IMR-90 (cell line): ENCODE measurements at regions not wholly inside any gene's neighbourhood (a gene's known extent, or its start where the extent isn't known, plus 50 kb on each side); places are given as distances from the start of the nearest gene placed in this dataset.

Experiments used
- ATAC-seq: fragments of 200-7000 bp; cut with Tn5 transposase; 2 replicates; pipeline ENCODE4 v1.9.1; 2020; ENCODE audit warnings: low read depth, mild to moderate bottlenecking, moderate library complexity
- BruUV-seq: library from RNA; stranded (reverse); fragments of 400-500 nt; replicated peaks from 2 replicates; lab custom pipeline; 2021; lab: Mats Ljungman, UMichigan
- CTCF ChIA-PET: fragments of 300-600 bp; formaldehyde crosslinking; extraction: SDS; loops from one replicate; lab custom pipeline; 2021; ENCODE audit warnings: antibody characterized with exemption; lab: Yijun Ruan, JAX
- POLR2A ChIA-PET: fragments of 300-600 bp; sonication (Branson Sonifier 250); formaldehyde crosslinking; loops from one replicate; lab custom pipeline; 2022; ENCODE audit warnings: antibody characterized with exemption; ENCODE audit not compliant: unreplicated experiment; lab: Charles Lee
- DNase-seq: peaks from one replicate; pipeline ENCODE4 v3.0.0; 2013
- H2AFZ ChIP-seq: replicated peaks from 2 replicates; pipeline ENCODE3; 2013; ENCODE audit warnings: low read length, mild to moderate bottlenecking; ENCODE audit not compliant: poor library complexity
- H2AK5ac ChIP-seq: 2 replicates; pipeline ENCODE4 v1.6.1; 2013; ENCODE audit warnings: low read depth, low read length, inconsistent platforms
- H2AK9ac ChIP-seq: replicated peaks from 2 replicates; pipeline ENCODE3; 2013; ENCODE audit warnings: mild to moderate bottlenecking, low read depth, low read length, moderate library complexity; ENCODE audit not compliant: poor library complexity
- H2BK120ac ChIP-seq: 2 replicates; pipeline ENCODE4 v1.6.1; 2013; ENCODE audit warnings: low read depth, low read length, inconsistent platforms
- H2BK15ac ChIP-seq: 3 replicates; pipeline ENCODE4 v1.6.1; 2013; ENCODE audit warnings: low read depth, low read length, inconsistent platforms
- H2BK20ac ChIP-seq: 2 replicates; pipeline ENCODE4 v1.6.1; 2013; ENCODE audit warnings: low read depth, mild to moderate bottlenecking, inconsistent platforms, low read length, moderate library complexity
- H2BK5ac ChIP-seq: 2 replicates; pipeline ENCODE4 v1.6.1; 2013; ENCODE audit warnings: mild to moderate bottlenecking, low read depth, low read length, inconsistent platforms; ENCODE audit not compliant: poor library complexity, severe bottlenecking
- H3K14ac ChIP-seq: replicated peaks from 2 replicates; pipeline ENCODE4 v1.6.1; 2013; ENCODE audit warnings: low read depth, low read length, inconsistent platforms
- H3K18ac ChIP-seq: 2 replicates; pipeline ENCODE4 v1.6.1; 2013; ENCODE audit warnings: low read depth, low read length, control low read depth
- H3K23ac ChIP-seq: 2 replicates; pipeline ENCODE4 v1.6.1; 2013; ENCODE audit warnings: low read depth, low read length, inconsistent platforms
- H3K27ac ChIP-seq: 2 replicates; pipeline ENCODE4 v1.5.1; 2013; ENCODE audit warnings: mild to moderate bottlenecking, control low read depth, low read length; ENCODE audit not compliant: insufficient read depth
- H3K27me3 ChIP-seq: 2 replicates; pipeline ENCODE4 v1.6.1; 2013; ENCODE audit warnings: low read length; ENCODE audit not compliant: control insufficient read depth, insufficient read depth
- H3K36me3 ChIP-seq: 2 replicates; pipeline ENCODE4 v1.6.1; 2013; ENCODE audit warnings: low read length, mixed read lengths; ENCODE audit not compliant: control insufficient read depth, insufficient read depth
- H3K4ac ChIP-seq: 2 replicates; pipeline ENCODE4 v1.6.1; 2013; ENCODE audit warnings: low read depth, low read length, inconsistent platforms
- H3K4me1 ChIP-seq: 2 replicates; pipeline ENCODE4 v1.6.1; 2013; ENCODE audit warnings: low read length, mixed read lengths; ENCODE audit not compliant: control insufficient read depth, insufficient read depth
- H3K4me2 ChIP-seq: 2 replicates; pipeline ENCODE4 v1.6.1; 2013; ENCODE audit warnings: low read depth, mild to moderate bottlenecking, control low read depth, low read length, moderate library complexity
- H3K4me3 ChIP-seq: 2 replicates; pipeline ENCODE4 v1.5.1; 2013; ENCODE audit warnings: low read depth, mild to moderate bottlenecking, control low read depth, low read length, moderate library complexity; ENCODE audit not compliant: insufficient read depth
- H3K56ac ChIP-seq: 2 replicates; pipeline ENCODE4 v1.6.1; 2013; ENCODE audit warnings: low read length, inconsistent platforms; ENCODE audit not compliant: insufficient read depth; ENCODE audit errors: extremely low read depth
- H3K79me1 ChIP-seq, 2 experiments: 2 replicates each; pipeline ENCODE4 v1.6.1; 2013; ENCODE audit warnings: low read length in 2 of 2, inconsistent platforms in 1 of 2, low read depth in 1 of 2
- H3K9ac ChIP-seq: 2 replicates; pipeline ENCODE4 v1.6.1; 2013; ENCODE audit warnings: low read depth, low read length, control low read depth
- H3K9me1 ChIP-seq: 2 replicates; pipeline ENCODE4 v1.6.1; 2013; ENCODE audit warnings: low read length, inconsistent platforms; ENCODE audit not compliant: insufficient read depth
- H3K9me3 ChIP-seq: 2 replicates; pipeline ENCODE4 v1.6.1; 2013; ENCODE audit warnings: low read length; ENCODE audit not compliant: control insufficient read depth, insufficient read depth
- H4K20me1 ChIP-seq: 2 replicates; pipeline ENCODE4 v1.6.1; 2013; ENCODE audit warnings: low read length, inconsistent platforms; ENCODE audit not compliant: insufficient read depth
- H4K5ac ChIP-seq: 2 replicates; pipeline ENCODE4 v1.6.1; 2013; ENCODE audit warnings: mild to moderate bottlenecking, low read depth, low read length, control low read depth
- H4K8ac ChIP-seq, 2 experiments: 2 replicates each; pipeline ENCODE4 v1.6.1; 2013; ENCODE audit warnings: low read depth in 2 of 2, low read length in 2 of 2, control low read depth in 1 of 2, inconsistent platforms in 1 of 2
- H4K91ac ChIP-seq: 2 replicates; pipeline ENCODE4 v1.6.1; 2013; ENCODE audit warnings: low read depth, low read length, inconsistent platforms; ENCODE audit not compliant: insufficient read depth
- BHLHE40 ChIP-seq: fragments of 150-350 bp; IDR thresholded peaks from 2 replicates; pipeline ENCODE4 v1.6.1; 2016; ENCODE audit warnings: mild to moderate bottlenecking, low read depth, low read length
- CEBPB ChIP-seq: IDR thresholded peaks from 2 replicates; pipeline ENCODE4 v1.6.1; 2012; ENCODE audit warnings: low read depth, low read length, improper control_type of control experiment
- CHD1 ChIP-seq: IDR thresholded peaks from 2 replicates; pipeline ENCODE4 v1.6.1; 2012; ENCODE audit warnings: low read depth, low read length, improper control_type of control experiment
- FOS ChIP-seq: fragments of 150-350 bp; IDR thresholded peaks from 2 replicates; pipeline ENCODE4 v1.6.1; 2016; ENCODE audit warnings: low read depth, low read length
- MAFK ChIP-seq: IDR thresholded peaks from 2 replicates; pipeline ENCODE4 v1.6.1; 2012; ENCODE audit warnings: low read depth, low read length, improper control_type of control experiment
- MAZ ChIP-seq: IDR thresholded peaks from 2 replicates; pipeline ENCODE4 v1.6.1; 2012; ENCODE audit warnings: low read depth, mild to moderate bottlenecking, low read length, improper control_type of control experiment, moderate library complexity, borderline replicate concordance
- MXI1 ChIP-seq: IDR thresholded peaks from 2 replicates; pipeline ENCODE4 v1.6.1; 2012; ENCODE audit warnings: low read depth, mild to moderate bottlenecking, low read length, moderate library complexity, borderline replicate concordance
- NFE2L2 ChIP-seq: fragments of 150-350 bp; IDR thresholded peaks from 2 replicates; pipeline ENCODE4 v1.6.1; 2016; ENCODE audit warnings: low read depth, mild to moderate bottlenecking, low read length
- POLR2A ChIP-seq: IDR thresholded peaks from 2 replicates; pipeline ENCODE4 v1.6.1; 2012; ENCODE audit warnings: mild to moderate bottlenecking, low read depth, low read length
- RAD21 ChIP-seq: IDR thresholded peaks from 2 replicates; pipeline ENCODE4 v1.6.1; 2012; ENCODE audit warnings: low read length, improper control_type of control experiment
- RCOR1 ChIP-seq: IDR thresholded peaks from 2 replicates; pipeline ENCODE4 v1.6.1; 2012; ENCODE audit warnings: mild to moderate bottlenecking, low read length, improper control_type of control experiment; ENCODE audit not compliant: insufficient replicate concordance
- RFX5 ChIP-seq: IDR thresholded peaks from 2 replicates; pipeline ENCODE4 v1.8.0; 2012; ENCODE audit warnings: low read depth, mild to moderate bottlenecking, low read length, moderate library complexity
- SMC3 ChIP-seq: fragments of 150-350 bp; IDR thresholded peaks from 2 replicates; pipeline ENCODE4 v1.6.1; 2016; ENCODE audit warnings: low read depth, mild to moderate bottlenecking, antibody characterized with exemption, low read length, moderate library complexity
- WGBS, 2 experiments: methylation state at CpG; one replicate each; pipeline versions ENCODE4 v1.1.5 to v1.1.7; 2013; ENCODE audit warnings: missing lambda C conversion rate in 2 of 2; ENCODE audit not compliant: insufficient read length in 1 of 2; ENCODE audit errors: extremely low coverage in 2 of 2; 5-methylcytosine and 5-hydroxymethylcytosine counted together
- dilution Hi-C: fragments of 300-500 bp; cut with HindIII; formaldehyde crosslinking; loops from one replicate; pipeline ENCODE4 v1.14.3; 2018; ENCODE audit warnings: low sequenced_read_pairs; ENCODE audit not compliant: unreplicated experiment
- in situ Hi-C: fragments of 300-500 bp; cut with MboI; formaldehyde crosslinking; loops from 3 replicates; pipeline ENCODE4 v1.14.3; 2019; ENCODE audit warnings: low sequenced_read_pairs, inconsistent platforms, mixed read lengths
- intact Hi-C: fragments of 100-400 bp; cut with micrococcal nuclease; formaldehyde crosslinking; loops from 2 replicates; pipeline ENCODE4 v1.10.0; 2022
- TF ChIP-seq, protein P1 (sequence below): fragments of 150-350 bp; IDR thresholded peaks from 2 replicates; pipeline ENCODE4 v1.6.1; 2016; ENCODE audit warnings: low read depth, mild to moderate bottlenecking, low read length, moderate library complexity, borderline replicate concordance
- TF ChIP-seq, protein P2 (sequence below): conservative IDR thresholded peaks from 2 replicates; pipeline ENCODE4 v1.5.1; 2012; ENCODE audit warnings: mild to moderate bottlenecking, low read depth, low read length, improper control_type of control experiment
- TF ChIP-seq, protein P3 (sequence below): fragments of 150-350 bp; IDR thresholded peaks from 2 replicates; pipeline ENCODE4 v1.6.1; 2017; ENCODE audit warnings: mild to moderate bottlenecking, antibody characterized with exemption, low read length, low read depth

DNA sequence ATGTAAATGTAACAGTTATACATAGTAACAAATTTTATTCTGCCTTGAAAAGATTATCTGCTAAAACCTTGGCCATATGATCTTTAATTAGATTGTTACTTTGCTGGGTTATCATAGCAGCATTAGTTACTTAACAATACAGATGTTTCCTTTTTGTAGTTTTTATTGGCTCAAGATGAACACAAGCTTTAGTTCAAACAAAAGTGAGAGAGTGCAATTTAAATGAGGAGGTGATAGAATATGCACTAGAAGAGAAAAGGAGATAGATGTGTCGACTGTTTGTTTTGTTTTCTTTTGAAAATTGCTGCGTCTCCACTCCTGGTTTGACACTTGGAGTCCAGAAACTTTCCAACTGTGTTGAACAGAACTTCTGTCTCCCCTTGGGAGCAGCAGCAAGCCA lies 91.4 kb upstream of the CAV2 start:
- dilution Hi-C loops, result no loop called here
- Histone ChIP-seq H2BK20ac (0 out of 2 replicates have a peak overlapping the region, but pooled peaks have one; percentile 9), H2AFZ (no peak overlapping the region), H2AK9ac (no peak overlapping the region), H2AK5ac (no peak overlapping the region), H3K27ac (no peak overlapping the region), H3K4me1 (peaks cover 2% of the 10 kb centered on the region; the same call in 1 of the 2 replicates), H3K23ac (no peak overlapping the region), H3K4me2 (no peak overlapping the region), H2BK5ac (no peak overlapping the region), H4K5ac (no peak overlapping the region), H3K36me3 (no peaks in the 10 kb centered on the region), H3K9me1 (no peaks in the 10 kb centered on the region; the same call in 1 of the 2 replicates), H3K56ac (no peak overlapping the region), H3K18ac (no peak overlapping the region), H3K9ac (no peak overlapping the region), H3K14ac (no peak overlapping the region), H4K91ac (no peak overlapping the region), H3K79me1 (no peaks in the 10 kb centered on the region), H3K9me3 (no peaks in the 10 kb centered on the region), H2BK120ac (no peak overlapping the region), H3K4ac (peak overlapping the region; percentile 8; the same call in 1 of the 2 replicates), H4K20me1 (no peaks in the 10 kb centered on the region), H3K4me3 (no peak overlapping the region), H2BK15ac (no peak overlapping the region), H3K27me3 (no peaks in the 10 kb centered on the region), H4K8ac (no peak overlapping the region)
- TF ChIP-seq, protein P1, sequence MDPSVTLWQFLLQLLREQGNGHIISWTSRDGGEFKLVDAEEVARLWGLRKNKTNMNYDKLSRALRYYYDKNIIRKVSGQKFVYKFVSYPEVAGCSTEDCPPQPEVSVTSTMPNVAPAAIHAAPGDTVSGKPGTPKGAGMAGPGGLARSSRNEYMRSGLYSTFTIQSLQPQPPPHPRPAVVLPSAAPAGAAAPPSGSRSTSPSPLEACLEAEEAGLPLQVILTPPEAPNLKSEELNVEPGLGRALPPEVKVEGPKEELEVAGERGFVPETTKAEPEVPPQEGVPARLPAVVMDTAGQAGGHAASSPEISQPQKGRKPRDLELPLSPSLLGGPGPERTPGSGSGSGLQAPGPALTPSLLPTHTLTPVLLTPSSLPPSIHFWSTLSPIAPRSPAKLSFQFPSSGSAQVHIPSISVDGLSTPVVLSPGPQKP, result no peak
- TF ChIP-seq BHLHE40 (no peak), CEBPB (no peak), RFX5 (no peak), MAZ (no peak), NFE2L2 (no peak), MXI1 (no peak), MAFK (no peak), FOS (no peak), RAD21 (no peak), POLR2A (no peak), RCOR1 (no peak), CHD1 (no peak), SMC3 (no peak)
- TF ChIP-seq, protein P2, sequence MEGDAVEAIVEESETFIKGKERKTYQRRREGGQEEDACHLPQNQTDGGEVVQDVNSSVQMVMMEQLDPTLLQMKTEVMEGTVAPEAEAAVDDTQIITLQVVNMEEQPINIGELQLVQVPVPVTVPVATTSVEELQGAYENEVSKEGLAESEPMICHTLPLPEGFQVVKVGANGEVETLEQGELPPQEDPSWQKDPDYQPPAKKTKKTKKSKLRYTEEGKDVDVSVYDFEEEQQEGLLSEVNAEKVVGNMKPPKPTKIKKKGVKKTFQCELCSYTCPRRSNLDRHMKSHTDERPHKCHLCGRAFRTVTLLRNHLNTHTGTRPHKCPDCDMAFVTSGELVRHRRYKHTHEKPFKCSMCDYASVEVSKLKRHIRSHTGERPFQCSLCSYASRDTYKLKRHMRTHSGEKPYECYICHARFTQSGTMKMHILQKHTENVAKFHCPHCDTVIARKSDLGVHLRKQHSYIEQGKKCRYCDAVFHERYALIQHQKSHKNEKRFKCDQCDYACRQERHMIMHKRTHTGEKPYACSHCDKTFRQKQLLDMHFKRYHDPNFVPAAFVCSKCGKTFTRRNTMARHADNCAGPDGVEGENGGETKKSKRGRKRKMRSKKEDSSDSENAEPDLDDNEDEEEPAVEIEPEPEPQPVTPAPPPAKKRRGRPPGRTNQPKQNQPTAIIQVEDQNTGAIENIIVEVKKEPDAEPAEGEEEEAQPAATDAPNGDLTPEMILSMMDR, result no peak
- TF ChIP-seq, protein P3, sequence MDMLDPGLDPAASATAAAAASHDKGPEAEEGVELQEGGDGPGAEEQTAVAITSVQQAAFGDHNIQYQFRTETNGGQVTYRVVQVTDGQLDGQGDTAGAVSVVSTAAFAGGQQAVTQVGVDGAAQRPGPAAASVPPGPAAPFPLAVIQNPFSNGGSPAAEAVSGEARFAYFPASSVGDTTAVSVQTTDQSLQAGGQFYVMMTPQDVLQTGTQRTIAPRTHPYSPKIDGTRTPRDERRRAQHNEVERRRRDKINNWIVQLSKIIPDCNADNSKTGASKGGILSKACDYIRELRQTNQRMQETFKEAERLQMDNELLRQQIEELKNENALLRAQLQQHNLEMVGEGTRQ, result no peak
- CTCF ChIA-PET, result no interaction called here
- no TSS peak for BruUV-seq
- WGBS, 2 experiments, result 80% methylated on average over 1 of the region's 2 CpGs; no CpG with 5 or more reads in 1 of the 2 experiments
- no peak for ATAC-seq
- POLR2A ChIA-PET, result no interaction called here
- in situ Hi-C loops, result no loop called here
- DNase-seq, result no peak
- intact Hi-C loops, result no loop called here
